ENCODE measurements at regions not wholly inside any gene's neighbourhood (a gene's known extent, or its start where the extent isn't known, plus 50 kb on each side); places are given as distances from the start of the nearest gene placed in this dataset.

DNA sequence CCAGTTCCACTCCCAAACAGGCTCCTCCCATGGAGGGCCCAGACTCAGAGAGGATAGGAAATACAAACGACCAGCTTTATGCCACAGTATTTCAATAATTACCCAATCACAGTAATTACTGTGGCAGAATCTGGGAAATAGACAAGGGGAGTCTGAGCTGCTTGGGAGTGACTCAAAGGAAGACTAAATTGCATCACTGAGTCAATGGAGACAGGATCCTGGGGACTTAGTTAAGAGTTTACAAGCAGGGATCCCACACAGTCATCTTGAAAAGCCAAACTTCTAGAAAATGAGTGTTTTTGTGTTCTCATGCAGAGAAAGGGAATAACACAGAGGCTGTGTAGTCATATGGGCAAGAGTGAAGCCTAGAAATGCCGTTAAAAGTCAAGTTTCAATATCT is 1142.1 kb downstream of the CNTNAP5 start:
- TF ChIP-seq MTA3 (IDR thresholded peaks at IDR 0.05; ENCODE audit: borderline replicate concordance, low read length) (no peak), EZH2 (IDR thresholded peaks at IDR 0.05; ENCODE audit: borderline replicate concordance, control insufficient read depth, low read depth, low read length) (no peak), BRCA1 (IDR thresholded peaks at IDR 0.05; ENCODE audit: low read depth, low read length) (no peak)
- TF ChIP-seq, protein P1, sequence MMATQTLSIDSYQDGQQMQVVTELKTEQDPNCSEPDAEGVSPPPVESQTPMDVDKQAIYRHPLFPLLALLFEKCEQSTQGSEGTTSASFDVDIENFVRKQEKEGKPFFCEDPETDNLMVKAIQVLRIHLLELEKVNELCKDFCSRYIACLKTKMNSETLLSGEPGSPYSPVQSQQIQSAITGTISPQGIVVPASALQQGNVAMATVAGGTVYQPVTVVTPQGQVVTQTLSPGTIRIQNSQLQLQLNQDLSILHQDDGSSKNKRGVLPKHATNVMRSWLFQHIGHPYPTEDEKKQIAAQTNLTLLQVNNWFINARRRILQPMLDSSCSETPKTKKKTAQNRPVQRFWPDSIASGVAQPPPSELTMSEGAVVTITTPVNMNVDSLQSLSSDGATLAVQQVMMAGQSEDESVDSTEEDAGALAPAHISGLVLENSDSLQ (IDR thresholded peaks at IDR 0.05): no peak

Measured in GM12878 (cell line).